HFF-Myc (cell line): ENCODE measurements at regions not wholly inside any gene's neighbourhood (a gene's known extent, or its start where the extent isn't known, plus 50 kb on each side); places are given as distances from the start of the nearest gene placed in this dataset.

Experiments
- DNase-seq: peaks from one replicate; pipeline ENCODE4 v3.0.0-alpha.2; 2011; ENCODE audit warnings: low read depth; ENCODE audit errors: extremely low read depth
- H3K4me3 ChIP-seq: replicated peaks from 2 replicates; pipeline ENCODE4 v1.5.1; 2011; ENCODE audit warnings: low read depth, mild to moderate bottlenecking, control low read depth, low read length
- TF ChIP-seq, protein P1 (sequence below): IDR thresholded peaks from 2 replicates; pipeline ENCODE4 v1.5.1; 2012; ENCODE audit warnings: mild to moderate bottlenecking, low read depth, low read length, control low read depth; ENCODE audit errors: missing control alignments

GRCh38 chr11:95554911-95555310 is 234.7 kb downstream of the FAM76B start:
- TF ChIP-seq, protein P1, sequence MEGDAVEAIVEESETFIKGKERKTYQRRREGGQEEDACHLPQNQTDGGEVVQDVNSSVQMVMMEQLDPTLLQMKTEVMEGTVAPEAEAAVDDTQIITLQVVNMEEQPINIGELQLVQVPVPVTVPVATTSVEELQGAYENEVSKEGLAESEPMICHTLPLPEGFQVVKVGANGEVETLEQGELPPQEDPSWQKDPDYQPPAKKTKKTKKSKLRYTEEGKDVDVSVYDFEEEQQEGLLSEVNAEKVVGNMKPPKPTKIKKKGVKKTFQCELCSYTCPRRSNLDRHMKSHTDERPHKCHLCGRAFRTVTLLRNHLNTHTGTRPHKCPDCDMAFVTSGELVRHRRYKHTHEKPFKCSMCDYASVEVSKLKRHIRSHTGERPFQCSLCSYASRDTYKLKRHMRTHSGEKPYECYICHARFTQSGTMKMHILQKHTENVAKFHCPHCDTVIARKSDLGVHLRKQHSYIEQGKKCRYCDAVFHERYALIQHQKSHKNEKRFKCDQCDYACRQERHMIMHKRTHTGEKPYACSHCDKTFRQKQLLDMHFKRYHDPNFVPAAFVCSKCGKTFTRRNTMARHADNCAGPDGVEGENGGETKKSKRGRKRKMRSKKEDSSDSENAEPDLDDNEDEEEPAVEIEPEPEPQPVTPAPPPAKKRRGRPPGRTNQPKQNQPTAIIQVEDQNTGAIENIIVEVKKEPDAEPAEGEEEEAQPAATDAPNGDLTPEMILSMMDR, result no peak
- DNase-seq, result no peak
- no peak overlapping the region for H3K4me3 ChIP-seq

GRCh38 chr11:95549301-95549700 is 240.3 kb downstream of the FAM76B start:
- no peak overlapping the region for H3K4me3 ChIP-seq
- TF ChIP-seq, protein P1, result no peak
- DNase-seq, result no peak

- H3K4me3 ChIP-seq, result no peak overlapping the region
- TF ChIP-seq, protein P1, result no peak
- DNase-seq, result no peak
These were observed 241.2 kb downstream of the FAM76B start for GRCh38 chr11:95548416-95548815.

DNA sequence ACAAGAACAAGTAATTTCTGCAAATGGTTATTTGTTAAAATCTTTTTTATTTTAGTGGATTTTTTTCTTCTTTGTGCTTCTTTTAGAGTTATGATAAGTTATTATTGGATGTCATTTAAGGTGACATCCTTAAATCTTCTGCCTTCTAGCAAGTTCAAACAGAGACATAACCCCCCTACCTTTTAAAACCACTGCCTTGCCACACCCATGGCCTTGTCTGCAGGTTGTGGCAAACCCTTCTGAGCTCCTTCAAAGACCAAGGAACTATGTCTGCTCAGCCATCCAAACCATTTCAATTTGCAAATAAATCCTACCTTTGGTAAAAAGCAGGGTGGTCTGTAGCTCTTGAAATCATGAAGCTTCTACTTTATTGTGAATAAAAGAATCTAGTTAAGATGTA is 241.6 kb downstream of the FAM76B start:
- DNase-seq, result no peak
- TF ChIP-seq, protein P1, result no peak
- H3K4me3 ChIP-seq, result no peak overlapping the region

DNA sequence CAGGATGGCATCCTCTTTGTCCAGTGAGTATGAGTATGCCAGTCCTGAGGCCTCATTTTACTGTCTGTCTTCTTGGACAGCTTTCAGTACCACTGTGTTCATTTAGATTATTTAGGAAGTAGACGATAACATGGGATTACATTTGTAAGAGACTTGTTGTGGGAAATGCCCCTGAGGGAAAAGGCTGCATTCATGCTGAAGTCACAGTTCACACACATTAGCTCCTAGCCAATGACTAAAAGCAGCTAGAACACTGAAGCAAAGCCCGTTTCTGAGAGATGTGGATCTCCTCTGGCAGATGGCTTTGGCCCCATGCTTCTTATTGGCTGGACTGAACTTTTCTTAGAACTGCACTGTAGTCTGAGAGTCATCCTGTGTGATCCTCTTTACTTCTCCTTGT is 242.4 kb downstream of the FAM76B start:
- no peak overlapping the region for H3K4me3 ChIP-seq
- TF ChIP-seq, protein P1, result no peak
- DNase-seq, result no peak

DNA sequence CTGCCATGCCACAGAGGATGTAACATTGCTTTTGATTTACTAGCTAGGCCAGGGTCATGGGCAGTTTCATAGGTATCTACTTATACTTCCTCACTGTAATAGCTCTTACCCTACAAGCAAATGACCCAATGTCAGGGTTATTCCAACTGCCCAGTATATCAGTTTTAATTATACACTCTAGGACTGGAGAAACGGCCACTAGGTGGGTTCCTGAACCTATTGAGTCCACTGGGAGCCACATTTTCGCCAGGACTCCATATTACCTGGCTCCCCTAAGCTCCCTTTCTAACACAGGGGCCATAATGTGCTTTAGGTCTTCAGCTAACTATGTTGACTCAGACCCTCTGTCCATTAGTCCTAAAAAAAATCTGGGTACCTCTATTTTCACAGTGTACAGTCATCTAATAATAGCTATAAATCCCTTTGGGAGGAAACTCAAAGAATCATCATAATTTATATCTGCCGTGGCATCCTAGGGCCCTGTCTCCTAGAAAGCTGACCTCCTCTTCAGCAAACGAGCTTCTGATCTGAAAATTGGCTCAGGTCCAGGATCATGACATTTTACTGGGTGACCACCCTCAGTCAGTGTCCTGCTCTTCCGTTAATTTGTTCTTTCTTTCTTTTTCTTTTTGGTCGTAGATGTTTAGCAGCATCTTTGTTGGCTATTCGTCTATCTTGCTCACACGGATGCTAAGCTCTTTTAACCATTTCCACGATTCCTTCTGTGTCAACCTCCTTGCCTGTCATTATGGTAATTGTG is 244.3 kb downstream of the FAM76B start:
- TF ChIP-seq, protein P1, result peak; percentile 13
- H3K4me3 ChIP-seq, result no peak overlapping the region
- no peak for DNase-seq
